ENCODE measurements at regions not wholly inside any gene's neighbourhood (a gene's known extent, or its start where the extent isn't known, plus 50 kb on each side); places are given as distances from the start of the nearest gene placed in this dataset.

DNA sequence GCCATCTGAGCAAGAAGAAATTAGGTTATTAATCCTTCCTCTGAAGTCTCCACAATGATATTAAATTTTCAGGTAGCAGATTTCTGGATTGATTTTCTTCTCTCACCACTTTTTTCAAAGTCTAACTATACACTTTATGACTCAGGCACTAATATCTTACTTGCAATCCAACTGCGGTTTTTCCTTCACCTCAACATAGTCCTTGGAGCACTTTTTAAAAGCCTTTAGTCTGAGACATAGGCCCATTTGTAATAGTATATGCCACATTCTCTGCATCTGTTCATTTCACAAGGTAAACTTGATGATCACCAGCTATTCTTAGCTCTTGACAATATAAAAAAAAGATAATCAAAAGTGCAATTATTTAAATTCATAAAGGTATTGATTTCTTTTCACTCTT lies 55.9 kb upstream of the EDNRA start:
- Histone ChIP-seq H2BK15ac (ENCODE audit: low read length) (no peak overlapping the region), H2BK20ac (ENCODE audit: low read length) (no peak overlapping the region), H2AK5ac (ENCODE audit: low read depth, low read length) (no peak overlapping the region), H3K27me3 (replicated peaks in 1 of 4; ENCODE audit: control insufficient read depth in 3 of 4, extremely low read depth in 1 of 4, insufficient read depth in 3 of 4, low read length in 3 of 4) (no peaks in the 10 kb centered on the region), H4K20me1 (replicated peaks in 1 of 2; ENCODE audit: control insufficient read depth in 1 of 2, insufficient read depth in 2 of 2, low read length in 2 of 2) (no peaks in the 10 kb centered on the region), H2BK120ac (replicated peaks; ENCODE audit: low read depth, low read length) (no peak overlapping the region), H3K4me1 (replicated peaks in 1 of 4; ENCODE audit: control insufficient read depth in 3 of 4, insufficient read depth in 4 of 4, low read length in 3 of 4) (no peaks in the 10 kb centered on the region), H4K91ac (replicated peaks; ENCODE audit: insufficient read length, low read length) (no peak overlapping the region), H2BK12ac (ENCODE audit: low read depth, low read length) (no peak overlapping the region), H3K79me2 (ENCODE audit: control insufficient read depth in 1 of 2, insufficient read depth in 2 of 2, low read length in 2 of 2) (no peaks in the 10 kb centered on the region), H4K5ac (ENCODE audit: insufficient read length, low read depth, low read length) (no peak overlapping the region), H3K18ac (ENCODE audit: extremely low read depth, low read length) (no peak overlapping the region), H3K56ac (replicated peaks; ENCODE audit: insufficient read length, low read depth, low read length) (no peak overlapping the region), H3K27ac (ENCODE audit: low read depth, low read length) (no peak overlapping the region), H3K79me1 (ENCODE audit: low read depth, low read length) (no peaks in the 10 kb centered on the region), H3K23me2 (ENCODE audit: low read depth, low read length) (no peaks in the 10 kb centered on the region; the same call in 1 of the 2 replicates), H2AFZ (ENCODE audit: low read length) (no peak overlapping the region), H4K8ac (ENCODE audit: extremely low read depth, insufficient read depth, low read length) (no peak overlapping the region), H3K14ac (ENCODE audit: insufficient read length) (no peak overlapping the region), H3K4me3 (ENCODE audit: extremely low read depth in 1 of 4, insufficient read depth in 2 of 4, low read depth in 3 of 4, low read length in 4 of 4) (no peak overlapping the region), H2BK5ac (ENCODE audit: low read depth, low read length) (no peak overlapping the region), H3K9me3 (ENCODE audit: insufficient read depth in 2 of 2, low read depth in 1 of 2, low read length in 1 of 2) (no peaks in the 10 kb centered on the region), H3K9ac (replicated peaks in 1 of 4; ENCODE audit: extremely low read depth in 1 of 4, low read depth in 3 of 4, low read length in 3 of 4) (no peak overlapping the region), H3K4me2 (ENCODE audit: insufficient read depth in 1 of 2, low read depth in 2 of 2, low read length in 2 of 2) (no peak overlapping the region), H3K23ac (ENCODE audit: insufficient read length) (no peak overlapping the region), H3K36me3 (ENCODE audit: control insufficient read depth in 2 of 4, insufficient read depth in 4 of 4, low read length in 3 of 4) (no peaks in the 10 kb centered on the region), H3K4ac (replicated peaks; ENCODE audit: insufficient read length, low read depth, low read length) (no peak overlapping the region)
- POLR2A ChIA-PET (ENCODE audit: partially characterized antibody): no interaction called here
- no peak for DNase-seq (ENCODE audit: low read depth in 1 of 2, low spot score in 2 of 2)
- TF ChIP-seq JUND (IDR thresholded peaks at IDR 0.05; ENCODE audit: low read length) (no peak), TCF12 (IDR thresholded peaks at IDR 0.05; ENCODE audit: low read depth, low read length) (no peak), CEBPB (IDR thresholded peaks at IDR 0.05; ENCODE audit: low read depth, low read length) (no peak), BACH1 (IDR thresholded peaks at IDR 0.05; ENCODE audit: low read length) (no peak), BRCA1 (IDR thresholded peaks at IDR 0.05; ENCODE audit: low read depth, low read length) (no peak), RBBP5 (IDR thresholded peaks at IDR 0.05; ENCODE audit: borderline replicate concordance, low read depth, low read length) (no peak), YY1 (IDR thresholded peaks at IDR 0.05; ENCODE audit: low read depth, low read length) (no peak)
- WGBS, 2 experiments (ENCODE audit: extremely low coverage in 1 of 2, insufficient coverage in 1 of 2, insufficient read length in 1 of 2, insufficient replicate concordance in 2 of 2, low coverage in 1 of 2, low lambda C conversion rate in 2 of 2, missing lambda C conversion rate in 1 of 2): 95% methylated on average over 1 of the region's 1 CpG; no CpG with 5 or more reads in 1 of the 2 experiments
- FAIRE-seq: no peak
- CTCF ChIA-PET (ENCODE audit: partially characterized antibody): interaction anchor here (1.6 to 3.2 kb wide), 2 partner anchors 17 to 18 kb away, joined by 7 to 13 read pairs; no protein-coding TSS in a partner anchor
